GM18868 (cell line): ENCODE measurements at regions not wholly inside any gene's neighbourhood (a gene's known extent, or its start where the extent isn't known, plus 50 kb on each side); places are given as distances from the start of the nearest gene placed in this dataset.

Experiments used
- ATAC-seq: cut with Tn5 transposase; IDR thresholded peaks from one replicate; pipeline ENCODE4 v1.9.1; 2021; ENCODE audit warnings: mild to moderate bottlenecking, moderate library complexity; ENCODE audit not compliant: unreplicated experiment

DNA sequence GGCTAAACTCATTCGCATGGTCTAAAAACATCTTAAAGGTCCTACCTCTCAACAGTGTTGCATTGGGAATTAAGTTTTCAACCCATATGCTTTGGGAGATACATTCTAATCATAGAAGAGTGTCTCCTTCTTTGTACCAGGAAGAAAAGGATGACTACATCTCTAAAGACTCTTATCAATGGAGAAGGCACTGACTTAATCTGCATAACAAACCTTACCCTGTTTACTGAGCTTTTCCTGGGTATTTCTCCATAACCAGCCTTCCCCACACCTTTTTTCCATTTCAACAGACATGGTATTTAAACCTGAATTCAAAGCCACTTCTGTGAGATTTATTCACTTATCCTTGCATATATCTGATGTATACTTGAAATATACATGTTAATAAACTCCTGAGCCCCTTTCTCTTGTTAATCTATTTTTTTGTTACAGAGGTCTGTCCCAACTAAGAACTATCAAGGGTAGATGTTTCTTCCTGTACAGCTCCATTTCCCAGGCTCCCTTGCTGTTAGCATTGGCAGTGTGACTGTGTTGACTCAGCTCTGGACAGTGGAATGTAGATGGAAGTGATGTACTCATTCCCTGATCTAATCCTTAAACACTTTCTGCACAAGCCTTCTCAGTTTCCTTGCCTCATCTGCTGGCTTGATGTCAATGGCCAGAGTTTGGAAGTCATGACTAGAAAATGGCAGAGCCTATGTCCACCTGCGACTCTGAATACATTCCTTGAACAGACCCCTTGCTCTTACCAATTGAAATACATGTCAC is 148.9 kb upstream of the CPEB2 start:
- no peak for ATAC-seq

GRCh38 chr4:14855719-14856061 is 146.6 kb upstream of the CPEB2 start:
- no peak for ATAC-seq

- peak; percentile 97 for ATAC-seq
These were observed 146.0 kb upstream of the CPEB2 start for GRCh38 chr4:14856062-14856933.

- no peak for ATAC-seq
These were observed 145.4 kb upstream of the CPEB2 start for GRCh38 chr4:14856934-14857235.

DNA sequence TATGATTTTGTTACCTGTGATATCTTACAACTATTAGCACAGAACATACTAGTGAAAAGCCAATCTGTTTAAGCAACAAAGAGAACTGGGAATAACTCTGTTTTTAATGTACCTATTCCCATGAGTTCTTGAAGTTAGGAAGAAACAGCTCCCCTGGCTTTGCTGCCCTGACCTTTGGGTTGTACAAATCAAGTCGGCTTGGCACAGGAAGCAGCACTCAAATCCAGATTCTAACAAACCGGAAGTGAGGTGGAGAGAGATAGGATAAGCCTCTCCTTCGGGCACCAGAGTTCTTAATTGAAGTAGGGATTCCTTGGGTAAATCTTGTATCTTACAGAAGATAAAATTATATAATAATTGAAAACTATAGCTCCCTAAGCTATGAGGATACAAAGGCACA is 144.8 kb upstream of the CPEB2 start:
- no peak for ATAC-seq

GRCh38 chr4:14857981-14858380 is 144.3 kb upstream of the CPEB2 start:
- no peak for ATAC-seq

GRCh38 chr4:14862891-14863290 is 139.4 kb upstream of the CPEB2 start:
- no peak for ATAC-seq

DNA sequence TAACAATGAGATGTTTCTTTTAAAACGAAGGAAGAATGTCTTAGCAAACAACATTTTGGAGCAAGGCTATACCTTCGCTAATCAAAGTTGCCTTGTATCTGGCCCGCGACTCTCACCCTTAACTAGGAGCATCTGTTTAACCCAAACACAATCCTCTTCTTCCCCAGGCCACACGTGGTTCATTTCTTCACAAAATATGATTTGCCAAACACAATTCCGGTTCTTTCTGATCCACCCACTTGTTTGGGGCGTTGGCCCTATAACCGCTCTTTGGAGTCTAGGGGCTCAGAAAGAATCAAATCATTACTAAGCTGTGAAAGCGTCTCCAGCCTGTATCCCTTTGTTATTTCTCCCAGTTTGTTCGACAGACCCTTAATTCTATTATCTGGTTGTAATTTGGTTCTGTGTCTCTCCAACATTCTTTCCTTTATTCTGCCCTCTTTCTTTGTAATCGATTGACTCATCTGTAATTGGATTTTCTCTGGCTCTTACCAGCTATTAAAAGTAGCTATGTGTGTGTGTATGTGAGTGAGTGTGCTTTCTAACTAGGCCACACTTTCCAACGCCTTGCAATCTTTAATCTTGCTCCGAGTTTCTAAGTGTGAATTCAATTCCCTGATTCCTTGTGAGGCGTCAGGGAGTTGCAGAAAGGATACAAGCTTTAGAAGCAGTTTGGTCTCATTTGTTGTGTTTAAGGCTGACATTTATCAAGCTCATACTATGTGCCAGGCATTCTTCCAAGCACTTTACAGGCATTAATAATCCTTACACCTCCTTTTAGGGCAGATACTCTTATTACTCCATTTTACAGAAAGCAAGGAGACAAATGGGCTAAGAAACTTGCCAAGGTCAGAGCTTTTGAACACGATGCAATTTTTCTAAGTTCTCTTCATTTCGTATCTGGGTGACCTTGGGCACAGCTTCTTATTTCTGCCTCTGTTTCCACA is 138.6 kb upstream of the CPEB2 start:
- no peak for ATAC-seq

- no peak for ATAC-seq
These were observed 137.8 kb upstream of the CPEB2 start for GRCh38 chr4:14864365-14865030.

GRCh38 chr4:14865031-14865366 is 137.3 kb upstream of the CPEB2 start:
- no peak for ATAC-seq

DNA sequence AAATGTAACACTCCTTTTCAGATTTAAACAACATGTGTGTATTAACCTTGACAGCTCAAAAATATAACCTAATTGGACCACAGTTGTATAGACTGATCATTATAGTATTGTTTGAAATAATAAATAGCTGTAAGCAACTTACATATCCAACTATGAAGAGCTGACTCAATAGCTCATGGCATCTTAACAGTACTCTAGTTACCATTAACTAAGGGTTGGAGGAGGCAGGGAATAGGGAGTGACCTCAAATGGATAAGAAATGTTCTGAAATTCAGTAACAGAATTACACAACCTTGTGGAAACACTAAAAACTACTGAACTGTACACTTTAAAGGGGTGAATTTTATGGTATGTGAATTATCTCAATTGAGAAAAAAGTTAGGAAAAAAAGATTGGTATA is 136.5 kb upstream of the CPEB2 start:
- no peak for ATAC-seq

GRCh38 chr4:14867847-14868246 is 134.4 kb upstream of the CPEB2 start:
- ATAC-seq: peak; percentile 9

DNA sequence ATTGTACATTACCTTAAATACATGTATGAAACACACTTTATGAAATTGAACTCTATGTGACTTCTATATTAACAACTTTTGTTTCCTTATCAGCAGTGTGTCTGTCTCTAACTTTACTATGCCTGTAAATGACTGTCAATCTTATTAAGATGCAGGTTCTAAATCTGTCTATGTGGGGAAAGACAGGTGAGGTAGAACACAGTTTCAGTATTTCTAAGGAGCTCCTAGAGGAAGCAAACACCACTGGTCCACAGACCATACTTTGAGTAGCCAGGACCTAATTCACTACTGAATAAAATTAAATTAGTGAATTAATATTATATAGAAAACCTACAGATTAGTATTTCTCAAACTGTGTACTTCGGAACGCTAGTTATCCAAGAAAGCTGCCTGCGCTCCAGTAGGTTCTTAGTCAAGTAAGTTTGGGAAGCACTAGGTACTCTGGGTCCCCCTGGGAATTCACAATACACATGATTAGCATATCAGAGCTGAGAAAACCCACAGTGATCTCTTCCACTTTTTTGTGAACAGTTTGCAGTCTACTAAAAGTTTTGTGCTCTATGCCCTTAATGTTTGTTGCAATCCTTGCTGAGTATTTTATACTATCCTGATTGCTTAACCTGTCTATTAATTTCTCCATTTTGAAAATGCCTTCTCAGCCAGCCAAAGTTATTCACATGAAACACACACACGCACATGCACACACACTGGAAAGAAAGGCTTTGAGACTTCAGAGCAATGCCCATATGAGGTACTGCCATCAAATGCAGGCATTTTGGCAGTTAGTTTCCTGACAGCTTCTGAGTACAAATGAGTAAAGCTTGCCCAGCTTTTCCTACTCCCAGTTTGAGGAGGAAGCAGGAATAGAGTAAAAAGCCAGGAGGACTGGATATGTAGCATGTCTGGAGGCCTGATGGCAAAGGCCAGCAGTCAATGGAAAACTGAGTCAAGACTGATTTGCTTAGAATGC is 133.6 kb upstream of the CPEB2 start:
- peak; percentile 64 for ATAC-seq

- no peak for ATAC-seq
These were observed 130.4 kb upstream of the CPEB2 start for GRCh38 chr4:14871676-14872430.

DNA sequence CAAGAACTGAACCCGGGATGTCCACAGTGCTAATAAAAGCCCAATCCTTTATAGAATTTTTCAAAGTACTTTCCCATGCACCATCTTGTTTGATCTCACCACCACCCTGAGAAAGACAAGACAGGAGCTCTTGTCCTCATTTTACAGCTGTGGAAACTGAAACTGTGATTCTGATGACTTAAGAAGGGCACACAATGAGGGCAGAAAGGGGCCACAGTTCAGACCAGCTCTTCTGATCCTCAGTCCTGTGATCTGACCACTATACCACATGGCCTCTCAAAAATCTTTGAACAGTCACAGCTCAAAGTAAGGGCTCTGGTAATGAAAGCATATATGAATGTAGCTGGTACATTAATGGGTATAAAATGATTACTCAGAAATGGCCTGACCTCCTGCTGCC is 127.3 kb upstream of the CPEB2 start:
- ATAC-seq: peak; percentile 66

DNA sequence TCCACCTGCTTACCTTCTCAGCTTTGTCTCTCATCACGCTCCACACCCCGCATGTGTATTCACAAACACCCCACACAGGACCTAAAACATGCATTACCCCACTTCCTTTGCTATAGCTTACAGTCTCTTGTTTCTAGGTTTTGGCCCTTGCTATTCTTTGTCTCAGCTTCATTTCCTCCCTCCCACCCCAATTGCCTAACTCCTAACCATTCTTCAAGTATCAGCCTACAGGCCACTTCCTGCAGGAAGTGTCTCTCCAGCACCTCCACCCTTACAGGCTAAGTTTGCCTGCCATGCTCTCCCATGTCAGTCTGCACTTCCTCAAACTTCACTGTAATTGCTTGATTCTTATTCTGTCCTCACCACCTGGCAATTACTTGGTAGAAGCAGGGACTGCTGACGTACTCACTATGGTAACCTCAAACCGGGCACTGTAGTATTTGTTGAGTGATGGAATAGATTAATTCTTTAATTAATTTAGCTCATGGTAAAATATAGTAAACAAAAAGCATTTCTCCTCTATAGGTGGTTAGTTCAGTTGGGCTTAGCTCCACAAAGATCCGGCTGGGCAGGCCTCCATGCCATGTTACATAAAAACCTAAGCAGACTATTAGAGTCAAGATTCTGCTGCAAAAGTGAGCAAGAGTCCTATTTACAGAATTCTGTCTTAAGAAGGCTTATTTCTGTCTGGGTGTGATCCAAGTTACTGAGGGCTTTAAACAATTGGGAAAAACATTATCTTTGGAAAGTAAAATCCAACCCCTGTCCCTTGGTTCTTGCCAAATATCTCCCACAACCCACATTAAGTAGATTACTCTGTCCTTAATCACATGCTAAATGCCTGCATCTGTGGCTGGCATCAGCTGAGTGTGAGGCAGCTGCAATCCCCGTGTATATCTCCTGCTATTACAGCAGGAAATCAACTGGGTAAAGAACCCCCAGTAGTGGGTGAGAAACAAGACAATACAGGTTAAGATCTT is 124.7 kb upstream of the CPEB2 start:
- ATAC-seq: peak; percentile 37

GRCh38 chr4:14878681-14879080 is 123.6 kb upstream of the CPEB2 start:
- no peak for ATAC-seq

DNA sequence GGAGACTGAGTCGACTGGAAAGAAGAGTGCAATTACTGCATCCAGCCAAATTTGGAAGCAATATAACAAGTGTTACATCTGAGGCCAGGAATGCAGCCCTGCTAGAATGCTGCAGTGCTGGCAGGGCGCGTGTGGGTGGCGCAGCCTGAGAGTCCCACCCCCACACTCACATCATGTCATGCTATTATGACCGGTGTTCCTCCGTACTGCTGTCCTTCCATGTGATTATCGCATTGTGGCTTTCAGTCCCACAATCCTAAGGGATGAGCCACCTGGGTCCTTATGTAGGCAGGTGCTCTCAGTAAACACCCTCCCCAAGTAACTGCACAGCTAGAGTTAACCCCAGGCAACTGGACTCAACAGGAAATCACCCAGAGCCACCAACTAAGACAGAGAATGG is 122.6 kb upstream of the CPEB2 start:
- no peak for ATAC-seq
